ENCODE measurements at regions not wholly inside any gene's neighbourhood (a gene's known extent, or its start where the extent isn't known, plus 50 kb on each side); places are given as distances from the start of the nearest gene placed in this dataset.

GRCh38 chr5:8391911-8392310, 523.0 kb downstream of the MTRR start:
- H3K23me2 ChIP-seq (ENCODE audit: low read depth, low read length) = no peaks in the 10 kb centered on the region
- no peak overlapping the region for H4K8ac ChIP-seq (ENCODE audit: extremely low read depth, insufficient read depth, low read length)
- no peaks in the 10 kb centered on the region for H3K9me3 ChIP-seq (ENCODE audit: insufficient read depth in 2 of 2, low read depth in 1 of 2, low read length in 1 of 2)
- H3K23ac ChIP-seq (ENCODE audit: insufficient read length) = no peak overlapping the region
- H3K56ac ChIP-seq (replicated peaks; ENCODE audit: insufficient read length, low read depth, low read length) = no peak overlapping the region
- no peak overlapping the region for H3K4ac ChIP-seq (replicated peaks; ENCODE audit: insufficient read length, low read depth, low read length)
- no peak overlapping the region for H2BK15ac ChIP-seq (ENCODE audit: low read length)
- FAIRE-seq (no peak), DNase-seq (ENCODE audit: low read depth in 1 of 2, low spot score in 2 of 2) (no peak)
- H2BK20ac ChIP-seq (ENCODE audit: low read length) = no peak overlapping the region
- ChIA-PET CTCF (ENCODE audit: partially characterized antibody) (interaction anchor here (1.1 to 1.5 kb wide), 4 partner anchors 13 to 60 kb away, joined by 3 to 4 read pairs (median 3); no protein-coding TSS in a partner anchor), POLR2A (ENCODE audit: partially characterized antibody) (interaction anchor here (0.7 kb wide), 1 partner anchor 12 kb away, joined by 3 read pairs; no protein-coding TSS in a partner anchor)
- H4K91ac ChIP-seq (replicated peaks; ENCODE audit: insufficient read length, low read length) = no peak overlapping the region
- no peak overlapping the region for H3K4me2 ChIP-seq (ENCODE audit: insufficient read depth in 1 of 2, low read depth in 2 of 2, low read length in 2 of 2)
- H3K18ac ChIP-seq (ENCODE audit: extremely low read depth, low read length) = no peak overlapping the region
- H3K27ac ChIP-seq (ENCODE audit: low read depth, low read length) = no peak overlapping the region
- no peaks in the 10 kb centered on the region for H3K4me1 ChIP-seq (replicated peaks in 1 of 4; ENCODE audit: control insufficient read depth in 3 of 4, insufficient read depth in 4 of 4, low read length in 3 of 4)
- H4K5ac ChIP-seq (ENCODE audit: insufficient read length, low read depth, low read length) = no peak overlapping the region
- H3K27me3 ChIP-seq (replicated peaks in 1 of 4; ENCODE audit: control insufficient read depth in 3 of 4, extremely low read depth in 1 of 4, insufficient read depth in 3 of 4, low read length in 3 of 4) = no peaks in the 10 kb centered on the region
- H2BK5ac ChIP-seq (ENCODE audit: low read depth, low read length) = no peak overlapping the region
- no peak overlapping the region for H2AFZ ChIP-seq (ENCODE audit: low read length)
- no peak overlapping the region for H3K4me3 ChIP-seq (ENCODE audit: extremely low read depth in 1 of 4, insufficient read depth in 2 of 4, low read depth in 3 of 4, low read length in 4 of 4)
- H3K14ac ChIP-seq (ENCODE audit: insufficient read length) = no peak overlapping the region
- no peak overlapping the region for H2AK5ac ChIP-seq (ENCODE audit: low read depth, low read length)
- 92% methylated on average over 2 of the region's 2 CpGs; no CpG with 5 or more reads in 1 of the 2 experiments for WGBS, 2 experiments (ENCODE audit: extremely low coverage in 1 of 2, insufficient coverage in 1 of 2, insufficient read length in 1 of 2, insufficient replicate concordance in 2 of 2, low coverage in 1 of 2, low lambda C conversion rate in 2 of 2, missing lambda C conversion rate in 1 of 2)
- H2BK12ac ChIP-seq (ENCODE audit: low read depth, low read length) = no peak overlapping the region
- no peaks in the 10 kb centered on the region for H3K79me1 ChIP-seq (ENCODE audit: low read depth, low read length)
- TF ChIP-seq TAF7 (optimal IDR thresholded peaks at IDR 0.05; ENCODE audit: borderline replicate concordance, low read depth, low read length) (no peak), BRCA1 (IDR thresholded peaks at IDR 0.05; ENCODE audit: low read depth, low read length) (no peak), RAD21 (IDR thresholded peaks at IDR 0.05 in 1 of 2, conservative IDR thresholded peaks at IDR 0.05 in 1 of 2; ENCODE audit: low read depth in 2 of 2, low read length in 2 of 2) (no peak), RFX5 (IDR thresholded peaks at IDR 0.05; ENCODE audit: borderline replicate concordance, low read depth, low read length) (no peak), SP4 (IDR thresholded peaks at IDR 0.05; ENCODE audit: low read length) (no peak), SRF (IDR thresholded peaks at IDR 0.05; ENCODE audit: low read depth, low read length) (no peak), POU5F1 (IDR thresholded peaks at IDR 0.05; ENCODE audit: low read depth, low read length) (no peak), KDM1A (IDR thresholded peaks at IDR 0.05; ENCODE audit: borderline replicate concordance, low read length) (no peak)
- no peak overlapping the region for H2BK120ac ChIP-seq (replicated peaks; ENCODE audit: low read depth, low read length)
- no peaks in the 10 kb centered on the region for H4K20me1 ChIP-seq (replicated peaks in 1 of 2; ENCODE audit: control insufficient read depth in 1 of 2, insufficient read depth in 2 of 2, low read length in 2 of 2)
- H3K36me3 ChIP-seq (ENCODE audit: control insufficient read depth in 2 of 4, insufficient read depth in 4 of 4, low read length in 3 of 4) = no peaks in the 10 kb centered on the region
- no peak overlapping the region for H3K9ac ChIP-seq (replicated peaks in 1 of 4; ENCODE audit: extremely low read depth in 1 of 4, low read depth in 3 of 4, low read length in 3 of 4)
- H3K79me2 ChIP-seq (ENCODE audit: control insufficient read depth in 1 of 2, insufficient read depth in 2 of 2, low read length in 2 of 2) = no peaks in the 10 kb centered on the region

All from H1 (cell line).